OCI-LY1 (cell line): ENCODE measurements at regions not wholly inside any gene's neighbourhood (a gene's known extent, or its start where the extent isn't known, plus 50 kb on each side); places are given as distances from the start of the nearest gene placed in this dataset.

ENCODE experiments used
- H2AFZ ChIP-seq: fragments of 200-600 bp; sonication (generic), shearing (Covaris generic); 2 replicates; pipeline ENCODE4 v1.6.0; 2014; ENCODE audit warnings: antibody characterized with exemption, mild to moderate bottlenecking, low read length
- H3F3A ChIP-seq: fragments of 200-600 bp; sonication (generic), shearing (Covaris generic); 2 replicates; pipeline ENCODE4 v1.6.0; 2014; ENCODE audit warnings: mild to moderate bottlenecking, antibody characterized with exemption, low read length, moderate library complexity; ENCODE audit not compliant: insufficient read depth
- H3K27ac ChIP-seq: fragments of 200-600 bp; sonication (generic); 2 replicates; pipeline ENCODE4 v1.5.1; 2014; ENCODE audit warnings: low read length, mixed run types, mild to moderate bottlenecking, low read depth; ENCODE audit not compliant: poor library complexity, severe bottlenecking
- H3K27me3 ChIP-seq: fragments of 200-600 bp; sonication (generic); 2 replicates; pipeline ENCODE4 v1.6.0; 2014; ENCODE audit warnings: antibody characterized with exemption, mild to moderate bottlenecking, low read length, moderate library complexity; ENCODE audit not compliant: insufficient read depth
- H3K36me3 ChIP-seq: fragments of 200-600 bp; sonication (generic); 2 replicates; pipeline ENCODE4 v1.6.1; 2014; ENCODE audit warnings: mild to moderate bottlenecking, antibody characterized with exemption, low read length, moderate library complexity, mixed read lengths; ENCODE audit not compliant: insufficient read depth
- H3K4me1 ChIP-seq: fragments of 200-600 bp; sonication (generic); 2 replicates; pipeline ENCODE4 v1.5.1; 2014; ENCODE audit warnings: mild to moderate bottlenecking, low read length, moderate library complexity; ENCODE audit not compliant: insufficient read depth, severe bottlenecking
- H3K4me2 ChIP-seq: fragments of 200-600 bp; sonication (generic), shearing (Covaris generic); 2 replicates; pipeline ENCODE4 v1.6.1; 2014; ENCODE audit warnings: low read length
- H3K4me3 ChIP-seq: fragments of 200-600 bp; sonication (generic); 2 replicates; pipeline ENCODE4 v1.5.1; 2014; ENCODE audit warnings: low read length, low read depth, mild to moderate bottlenecking, mixed read lengths; ENCODE audit not compliant: poor library complexity, severe bottlenecking
- H3K79me2 ChIP-seq: fragments of 200-600 bp; shearing (Covaris generic); 2 replicates; pipeline ENCODE4 v1.6.1; 2016; ENCODE audit warnings: mixed run types, low read length, mixed read lengths; ENCODE audit not compliant: insufficient read depth
- H3K9ac ChIP-seq: fragments of 200-600 bp; sonication (generic), shearing (Covaris generic); 2 replicates; pipeline ENCODE4 v1.6.1; 2014; ENCODE audit warnings: mild to moderate bottlenecking, low read length, mixed read lengths
- H3K9me2 ChIP-seq: fragments of 200-600 bp; sonication (generic), shearing (Covaris generic); 2 replicates; pipeline ENCODE4 v1.6.1; 2014; ENCODE audit warnings: low read depth, mild to moderate bottlenecking, low read length, mixed read lengths
- H3K9me3 ChIP-seq: fragments of 200-600 bp; shearing (Covaris generic); 2 replicates; pipeline ENCODE4 v1.6.1; 2014; ENCODE audit warnings: low read length, mixed read lengths
- H4K20me1 ChIP-seq: fragments of 200-600 bp; sonication (generic), shearing (Covaris generic); 2 replicates; pipeline ENCODE4 v1.6.0; 2016; ENCODE audit warnings: mild to moderate bottlenecking, low read length; ENCODE audit not compliant: insufficient read depth
- CTCF ChIP-seq: fragments of 200-600 bp; sonication (generic), shearing (Covaris generic); IDR thresholded peaks from 2 replicates; pipeline ENCODE4 v1.5.1; 2017; ENCODE audit warnings: mild to moderate bottlenecking, antibody characterized with exemption, low read length, moderate library complexity, mixed read lengths
- EZH2 ChIP-seq: fragments of 200-600 bp; sonication (generic), shearing (Covaris generic); IDR thresholded peaks from 2 replicates; pipeline ENCODE4 v1.8.0; 2017; ENCODE audit warnings: borderline replicate concordance, mixed run types, mild to moderate bottlenecking, antibody characterized with exemption, low read length, moderate library complexity, mixed read lengths

GRCh38 chr21:39048064-39048463 lies 135.2 kb downstream of the PSMG1 start:
- Histone ChIP-seq H4K20me1 (no peaks in the 10 kb centered on the region), H3K4me3 (no peak overlapping the region), H3K4me2 (no peak overlapping the region), H3K9ac (no peak overlapping the region), H3K27ac (no peak overlapping the region), H2AFZ (no peak overlapping the region), H3K9me2 (no peaks in the 10 kb centered on the region), H3K9me3 (no peaks in the 10 kb centered on the region), H3K36me3 (no peaks in the 10 kb centered on the region), H3K79me2 (no peaks in the 10 kb centered on the region), H3F3A (no peaks in the 10 kb centered on the region), H3K4me1 (no peaks in the 10 kb centered on the region), H3K27me3 (no peaks in the 10 kb centered on the region)
- no peak for TF ChIP-seq CTCF
- TF ChIP-seq EZH2: no peak

GRCh38 chr21:39047046-39047445 lies 136.2 kb downstream of the PSMG1 start:
- no peak for TF ChIP-seq CTCF
- TF ChIP-seq EZH2: no peak
- H3K27ac ChIP-seq: no peak overlapping the region
- H3K9ac ChIP-seq: no peak overlapping the region
- H3K79me2 ChIP-seq: no peaks in the 10 kb centered on the region
- H3K9me3 ChIP-seq: no peaks in the 10 kb centered on the region
- no peaks in the 10 kb centered on the region for H3K36me3 ChIP-seq
- no peaks in the 10 kb centered on the region for H3K4me1 ChIP-seq
- no peak overlapping the region for H3K4me3 ChIP-seq
- no peaks in the 10 kb centered on the region for H3F3A ChIP-seq
- H2AFZ ChIP-seq: no peak overlapping the region
- no peak overlapping the region for H3K4me2 ChIP-seq
- no peaks in the 10 kb centered on the region for H3K27me3 ChIP-seq
- no peaks in the 10 kb centered on the region for H4K20me1 ChIP-seq
- H3K9me2 ChIP-seq: no peaks in the 10 kb centered on the region

GRCh38 chr21:39046236-39046916 lies 136.9 kb downstream of the PSMG1 start:
- Histone ChIP-seq H3K9me2 (no peaks in the 10 kb centered on the region), H3K79me2 (no peaks in the 10 kb centered on the region)

More at GRCh38 chr21:39046236-39046916, 136.9 kb downstream of the PSMG1 start:
- no peak overlapping the region for H3K4me2 ChIP-seq
- no peak overlapping the region for H3K9ac ChIP-seq
- no peaks in the 10 kb centered on the region for H3K27me3 ChIP-seq
- no peak overlapping the region for H2AFZ ChIP-seq
- no peak for TF ChIP-seq EZH2
- TF ChIP-seq CTCF: no peak
- H3K9me3 ChIP-seq: no peaks in the 10 kb centered on the region
- no peak overlapping the region for H3K27ac ChIP-seq
- no peak overlapping the region for H3K4me3 ChIP-seq
- H3F3A ChIP-seq: no peaks in the 10 kb centered on the region
- H3K4me1 ChIP-seq: no peaks in the 10 kb centered on the region
- H3K36me3 ChIP-seq: no peaks in the 10 kb centered on the region
- no peaks in the 10 kb centered on the region for H4K20me1 ChIP-seq
